IPS-15b (cell line): ENCODE measurements at regions not wholly inside any gene's neighbourhood (a gene's known extent, or its start where the extent isn't known, plus 50 kb on each side); places are given as distances from the start of the nearest gene placed in this dataset.

ENCODE experiments used
- H3K27me3 ChIP-seq: one replicate; pipeline ENCODE4 v1.6.1; 2013; ENCODE audit warnings: low read length; ENCODE audit not compliant: control insufficient read depth, insufficient read depth
- H3K36me3 ChIP-seq: one replicate; pipeline ENCODE4 v1.6.1; 2013; ENCODE audit warnings: low read length; ENCODE audit not compliant: control insufficient read depth, insufficient read depth
- H3K4me1 ChIP-seq: one replicate; pipeline ENCODE4 v1.6.1; 2013; ENCODE audit warnings: mild to moderate bottlenecking, low read length; ENCODE audit not compliant: control insufficient read depth, insufficient read depth
- H3K4me3 ChIP-seq: one replicate; pipeline ENCODE4 v1.5.1; 2013; ENCODE audit warnings: low read depth, low read length
- H3K9ac ChIP-seq: one replicate; pipeline ENCODE4 v1.6.1; 2013; ENCODE audit warnings: low read depth, mild to moderate bottlenecking, low read length
- H3K9me3 ChIP-seq: one replicate; pipeline ENCODE4 v1.6.1; 2013; ENCODE audit warnings: mild to moderate bottlenecking, low read length; ENCODE audit not compliant: control insufficient read depth, insufficient read depth

DNA sequence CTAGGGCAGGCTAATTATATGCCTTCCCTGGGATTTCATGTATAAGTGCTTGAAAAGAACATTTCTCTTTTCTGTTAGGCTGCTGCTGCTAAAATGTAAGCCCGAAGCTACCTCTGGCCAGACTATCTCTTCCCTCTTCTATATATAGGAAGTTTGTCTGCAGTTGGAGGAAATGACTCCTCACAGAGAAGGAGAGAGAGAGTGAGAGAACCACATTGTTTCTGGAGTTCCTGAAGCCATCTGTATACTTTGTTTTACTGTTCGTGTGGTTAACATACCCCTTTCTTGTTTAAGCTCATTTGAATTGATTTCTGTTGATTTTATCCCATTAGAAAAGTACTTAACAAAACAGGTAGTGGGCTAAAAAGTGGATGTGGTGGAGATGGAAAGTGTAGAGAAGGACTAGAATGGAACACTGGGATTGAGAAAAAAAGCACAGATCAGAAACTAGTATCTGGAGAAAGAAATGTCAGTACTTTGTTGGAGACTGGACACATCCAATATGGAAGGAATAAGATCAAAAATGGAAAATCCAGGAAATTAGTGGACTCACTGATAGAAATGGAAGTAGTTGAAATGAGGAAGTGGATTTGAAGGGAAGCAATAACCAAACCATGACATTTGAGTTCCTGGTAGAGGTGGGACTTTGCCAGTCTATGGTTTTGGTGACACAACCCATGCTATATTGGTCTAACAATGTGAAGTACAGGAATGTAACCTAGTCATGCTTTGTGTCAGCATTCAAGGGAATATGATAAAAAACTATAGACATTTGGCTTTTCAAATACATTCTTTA, 112.6 kb downstream of the TMA16 start:
- Histone ChIP-seq H3K9me3 (no peaks in the 10 kb centered on the region), H3K27me3 (no peaks in the 10 kb centered on the region), H3K4me3 (no peak overlapping the region), H3K9ac (no peak overlapping the region), H3K36me3 (no peaks in the 10 kb centered on the region), H3K4me1 (peaks cover 2% of the 10 kb centered on the region)

DNA sequence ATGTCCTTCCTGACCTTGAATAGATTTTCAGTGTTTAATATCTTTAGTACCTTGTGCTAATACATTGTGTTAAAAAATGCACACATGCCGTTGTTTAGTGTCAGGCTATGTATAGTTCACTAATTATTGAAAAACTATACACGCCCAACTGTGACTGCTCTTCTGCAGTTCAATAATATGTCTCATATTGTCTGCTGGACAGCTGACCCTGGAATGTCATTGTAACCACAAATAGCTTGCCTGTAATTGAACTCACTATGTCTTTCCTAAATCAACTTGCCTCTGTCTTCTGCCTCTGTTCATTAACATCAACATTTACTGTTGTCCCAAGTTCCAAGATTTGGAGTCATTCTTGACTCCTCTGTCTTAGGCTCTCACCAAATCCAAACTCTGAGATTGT, 114.5 kb downstream of the TMA16 start:
- H3K4me3 ChIP-seq, result no peak overlapping the region
- H3K9me3 ChIP-seq, result no peaks in the 10 kb centered on the region
- H3K4me1 ChIP-seq, result peaks cover 2% of the 10 kb centered on the region

DNA sequence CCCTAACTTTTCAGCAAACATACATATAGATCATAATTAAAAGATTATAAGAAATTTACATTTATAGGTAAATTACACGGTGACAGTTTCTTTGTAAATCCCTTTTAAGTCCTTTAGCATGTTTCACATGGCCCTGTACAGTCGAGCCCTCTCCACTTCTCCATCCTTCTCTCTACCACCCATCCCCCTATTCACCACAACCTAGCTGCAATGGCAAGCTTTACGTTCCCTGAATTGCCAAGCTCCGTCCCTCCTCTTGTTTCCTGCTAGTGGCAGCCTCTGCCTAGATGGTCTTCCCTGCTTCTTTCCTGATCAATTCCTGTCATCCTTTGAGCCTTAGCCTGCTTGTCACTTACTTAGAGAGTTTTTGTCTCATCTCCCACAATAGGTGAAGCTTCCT, 116.2 kb downstream of the TMA16 start:
- peaks cover 2% of the 10 kb centered on the region for H3K4me1 ChIP-seq
- no peaks in the 10 kb centered on the region for H3K9me3 ChIP-seq
- no peak overlapping the region for H3K9ac ChIP-seq
- H3K4me3 ChIP-seq, result no peak overlapping the region
- no peaks in the 10 kb centered on the region for H3K27me3 ChIP-seq
- no peaks in the 10 kb centered on the region for H3K36me3 ChIP-seq

More for the DNA sequence above, 114.5 kb downstream of the TMA16 start:
- Histone ChIP-seq H3K9ac (no peak overlapping the region), H3K27me3 (no peaks in the 10 kb centered on the region), H3K36me3 (no peaks in the 10 kb centered on the region)

- Histone ChIP-seq H3K9me3 (no peaks in the 10 kb centered on the region), H3K4me1 (peaks cover 2% of the 10 kb centered on the region), H3K36me3 (no peaks in the 10 kb centered on the region), H3K27me3 (no peaks in the 10 kb centered on the region), H3K9ac (no peak overlapping the region), H3K4me3 (no peak overlapping the region)
Observed at GRCh38 chr4:163611182-163611581, 116.7 kb downstream of the TMA16 start.

GRCh38 chr4:163611784-163612445, 117.4 kb downstream of the TMA16 start:
- Histone ChIP-seq H3K9me3 (no peaks in the 10 kb centered on the region), H3K27me3 (no peaks in the 10 kb centered on the region), H3K36me3 (no peaks in the 10 kb centered on the region), H3K4me1 (peaks cover 2% of the 10 kb centered on the region), H3K9ac (no peak overlapping the region), H3K4me3 (no peak overlapping the region)

- Histone ChIP-seq H3K27me3 (no peaks in the 10 kb centered on the region), H3K36me3 (no peaks in the 10 kb centered on the region), H3K4me3 (no peak overlapping the region), H3K4me1 (peaks cover 2% of the 10 kb centered on the region), H3K9ac (no peak overlapping the region), H3K9me3 (no peaks in the 10 kb centered on the region)
Observed at GRCh38 chr4:163612762-163613161, 118.3 kb downstream of the TMA16 start.

DNA sequence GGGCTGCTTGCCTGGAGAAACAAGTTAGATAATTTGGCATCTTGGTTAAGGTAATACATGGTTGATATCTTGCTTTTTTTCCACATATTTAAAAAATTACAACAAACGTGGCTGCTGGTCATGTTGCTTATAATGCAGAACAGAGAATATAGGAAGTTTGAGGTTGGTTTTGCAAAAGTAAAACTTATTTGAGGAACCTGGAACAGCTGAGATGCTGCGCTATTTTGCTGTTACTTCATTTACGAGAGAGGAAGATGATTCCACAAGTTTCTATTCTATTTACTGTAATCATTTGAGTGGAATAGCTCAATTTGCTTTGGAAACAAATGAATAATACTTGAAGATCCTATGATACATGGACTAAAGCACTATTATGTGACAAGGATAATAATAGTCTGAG, 118.9 kb downstream of the TMA16 start:
- no peaks in the 10 kb centered on the region for H3K27me3 ChIP-seq
- no peaks in the 10 kb centered on the region for H3K9me3 ChIP-seq
- H3K9ac ChIP-seq, result no peak overlapping the region
- H3K4me3 ChIP-seq, result no peak overlapping the region
- H3K4me1 ChIP-seq, result peaks cover 2% of the 10 kb centered on the region
- no peaks in the 10 kb centered on the region for H3K36me3 ChIP-seq

DNA sequence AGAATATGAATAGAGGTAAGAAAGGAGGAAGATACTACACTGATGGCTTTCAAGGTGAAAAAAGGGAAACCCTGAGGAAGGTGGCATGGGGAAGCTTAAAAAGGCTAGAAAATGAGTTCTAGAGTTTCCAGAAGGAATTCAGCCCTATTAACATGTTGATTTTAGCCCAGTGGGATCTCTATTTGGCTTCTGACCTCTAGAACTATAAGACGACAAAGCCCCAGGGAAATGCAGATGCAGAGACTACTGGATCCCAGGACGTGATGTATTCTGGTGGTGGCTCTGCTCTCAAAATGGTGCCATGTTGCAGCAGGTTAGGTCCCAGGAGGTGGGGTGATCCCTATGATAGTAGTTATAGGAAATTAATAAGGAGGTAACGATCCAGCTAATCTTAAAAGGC, 120.4 kb downstream of the TMA16 start:
- Histone ChIP-seq H3K4me3 (no peak overlapping the region), H3K36me3 (no peaks in the 10 kb centered on the region), H3K4me1 (peaks cover 2% of the 10 kb centered on the region), H3K9ac (no peak overlapping the region), H3K9me3 (no peaks in the 10 kb centered on the region), H3K27me3 (no peaks in the 10 kb centered on the region)

- no peaks in the 10 kb centered on the region for H3K27me3 ChIP-seq
- H3K36me3 ChIP-seq, result no peaks in the 10 kb centered on the region
- no peaks in the 10 kb centered on the region for H3K9me3 ChIP-seq
- H3K4me3 ChIP-seq, result no peak overlapping the region
- no peak overlapping the region for H3K9ac ChIP-seq
- no peaks in the 10 kb centered on the region for H3K4me1 ChIP-seq
Observed at GRCh38 chr4:163618845-163619244, 124.4 kb downstream of the TMA16 start.

DNA sequence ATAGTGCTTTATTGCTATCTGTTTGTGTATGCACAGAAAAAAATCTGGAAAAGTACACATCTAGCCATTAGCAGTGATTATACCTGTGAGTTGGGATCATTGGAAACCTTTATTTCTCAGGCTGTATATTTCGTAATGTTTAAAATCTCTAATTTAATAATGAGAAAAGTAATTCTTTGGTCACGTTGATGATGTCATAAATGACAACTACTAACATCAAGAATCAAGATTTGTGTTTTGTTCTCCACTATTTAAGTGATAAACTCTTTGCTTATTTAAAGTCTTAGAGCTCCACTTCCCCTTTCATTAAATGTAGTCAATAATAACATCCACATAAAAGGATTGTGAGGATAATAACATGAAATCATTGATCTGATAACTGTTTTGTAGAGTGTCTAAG, 126.2 kb downstream of the TMA16 start:
- Histone ChIP-seq H3K9ac (no peak overlapping the region), H3K4me1 (no peaks in the 10 kb centered on the region)

GRCh38 chr4:163621821-163622220, 127.3 kb downstream of the TMA16 start:
- no peaks in the 10 kb centered on the region for H3K36me3 ChIP-seq
- no peaks in the 10 kb centered on the region for H3K27me3 ChIP-seq
- no peak overlapping the region for H3K9ac ChIP-seq
- no peak overlapping the region for H3K4me3 ChIP-seq
- no peaks in the 10 kb centered on the region for H3K9me3 ChIP-seq
- no peaks in the 10 kb centered on the region for H3K4me1 ChIP-seq

More for the DNA sequence above, 126.2 kb downstream of the TMA16 start:
- H3K27me3 ChIP-seq, result no peaks in the 10 kb centered on the region
- no peak overlapping the region for H3K4me3 ChIP-seq
- no peaks in the 10 kb centered on the region for H3K9me3 ChIP-seq
- H3K36me3 ChIP-seq, result no peaks in the 10 kb centered on the region

DNA sequence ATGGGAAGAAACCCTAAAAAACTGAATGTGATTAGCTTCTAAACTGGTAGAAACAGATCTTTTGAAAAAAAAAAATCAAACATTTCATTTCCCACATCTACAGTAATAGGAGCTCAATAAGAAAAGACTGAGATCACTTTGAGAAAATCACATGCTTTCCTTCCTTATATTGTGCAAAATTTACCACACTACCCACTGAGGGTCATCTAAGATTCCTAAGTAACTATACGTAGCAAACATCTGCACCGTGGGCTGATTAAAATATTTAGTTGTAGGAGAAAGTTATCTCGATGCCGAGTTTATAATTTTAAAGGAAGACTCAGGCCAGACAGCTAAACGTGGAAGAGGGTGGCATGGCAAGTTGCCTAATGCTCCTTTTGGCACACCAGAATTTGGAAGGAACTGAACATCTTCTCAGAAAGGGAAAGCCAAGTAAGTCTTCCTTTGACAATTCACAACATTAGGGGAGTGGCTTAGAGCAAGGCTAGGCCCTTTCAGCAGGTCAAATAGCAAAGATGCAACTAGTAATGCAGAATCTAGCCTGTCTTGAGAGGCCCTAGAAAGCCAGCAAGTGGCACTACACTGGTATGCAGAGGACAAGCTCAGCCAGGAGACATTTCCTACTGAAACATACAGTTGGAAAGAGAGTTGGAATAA, 128.0 kb downstream of the TMA16 start:
- Histone ChIP-seq H3K4me3 (no peak overlapping the region), H3K27me3 (no peaks in the 10 kb centered on the region), H3K9me3 (no peaks in the 10 kb centered on the region), H3K36me3 (no peaks in the 10 kb centered on the region), H3K9ac (no peak overlapping the region), H3K4me1 (no peaks in the 10 kb centered on the region)
